Activated CD4-positive, alpha-beta memory T cell treated with anti-CD3 and anti-CD28 coated beads for 36 hours (primary cell): ENCODE measurements at regions not wholly inside any gene's neighbourhood (a gene's known extent, or its start where the extent isn't known, plus 50 kb on each side); places are given as distances from the start of the nearest gene placed in this dataset.

Experiments
- CTCF ChIA-PET: fragments of 350-600 bp; sonication (Branson Sonifier 250); formaldehyde crosslinking; loops from one replicate; lab custom pipeline; 2021; ENCODE audit warnings: antibody characterized with exemption, inconsistent platforms; lab: Charles Lee
- POLR2A ChIA-PET: fragments of 350-600 bp; sonication (Branson Sonifier 250); formaldehyde crosslinking; loops from one replicate; lab custom pipeline; 2021; ENCODE audit warnings: antibody characterized with exemption; lab: Charles Lee
- DNase-seq: peaks from one replicate; pipeline ENCODE4 v3.0.0-alpha.2; 2020
- H3K27ac Mint-ChIP-seq: one replicate; pipeline ENCODE4 v1.8.0; 2021; ENCODE audit warnings: mixed read lengths
- H3K27me3 Mint-ChIP-seq: one replicate; pipeline ENCODE4 v1.8.0; 2021; ENCODE audit warnings: mixed read lengths
- H3K36me3 Mint-ChIP-seq: one replicate; pipeline ENCODE4 v1.8.0; 2021; ENCODE audit warnings: mixed read lengths
- H3K4me1 Mint-ChIP-seq: one replicate; pipeline ENCODE4 v1.8.0; 2021; ENCODE audit warnings: low read depth, mixed read lengths
- H3K4me3 Mint-ChIP-seq: one replicate; pipeline ENCODE4 v1.8.0; 2021; ENCODE audit warnings: mild to moderate bottlenecking, mixed read lengths
- H3K9me3 Mint-ChIP-seq: one replicate; pipeline ENCODE4 v1.8.0; 2021; ENCODE audit warnings: mixed read lengths
- intact Hi-C: fragments of 100-400 bp; cut with micrococcal nuclease; formaldehyde crosslinking; loops from one replicate; pipeline ENCODE4 v1.15.1; 2023

DNA sequence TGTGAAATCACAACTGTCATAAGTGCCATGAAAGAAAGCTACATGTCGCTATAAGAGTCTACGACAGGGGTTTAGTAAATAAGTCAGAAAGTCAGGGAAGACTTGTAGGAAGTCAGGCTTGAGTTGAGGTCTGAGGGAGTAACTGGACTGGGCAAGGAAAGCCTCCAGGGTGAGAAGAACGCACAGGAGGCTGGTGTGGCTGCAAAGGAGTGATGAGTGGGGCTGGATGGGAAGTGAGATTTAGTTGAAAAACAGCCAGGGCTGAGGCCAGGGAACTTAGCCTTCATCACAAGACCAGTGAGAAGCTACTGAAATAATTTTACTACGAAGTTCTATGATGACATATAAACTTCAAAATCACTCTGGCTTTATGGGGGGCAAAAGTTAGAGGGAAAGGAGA lies 763.7 kb upstream of the PHF14 start:
- ChIA-PET POLR2A (no interaction called here), CTCF (no interaction called here)
- H3K27ac Mint-ChIP-seq: no peak overlapping the region
- H3K4me1 Mint-ChIP-seq: no peaks in the 10 kb centered on the region
- no peaks in the 10 kb centered on the region for H3K36me3 Mint-ChIP-seq
- intact Hi-C loops: no loop called here
- H3K27me3 Mint-ChIP-seq: no peaks in the 10 kb centered on the region
- DNase-seq: no peak
- peaks cover 10% of the 10 kb centered on the region for H3K9me3 Mint-ChIP-seq
- H3K4me3 Mint-ChIP-seq: no peak overlapping the region

DNA sequence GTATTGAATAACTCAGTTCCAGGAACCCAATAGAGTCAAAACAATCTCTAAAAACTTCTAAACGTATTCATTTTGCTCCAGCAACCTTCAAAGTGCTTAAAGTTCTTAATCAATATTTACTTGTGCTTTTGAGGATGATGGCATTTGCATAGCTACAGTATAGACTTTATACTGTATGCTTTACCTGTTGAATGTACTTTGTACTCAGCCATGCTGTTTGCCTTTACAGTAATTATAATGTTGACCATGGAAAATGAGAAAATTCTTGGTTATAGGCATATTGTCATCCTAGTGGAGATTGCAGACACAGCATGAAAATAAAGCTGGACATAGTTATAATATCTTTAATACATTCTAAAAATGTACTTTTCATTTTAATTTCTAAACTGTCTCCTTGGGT lies 762.7 kb upstream of the PHF14 start:
- Mint-ChIP-seq H3K27me3 (no peaks in the 10 kb centered on the region), H3K4me1 (no peaks in the 10 kb centered on the region), H3K9me3 (peaks cover 10% of the 10 kb centered on the region), H3K36me3 (no peaks in the 10 kb centered on the region), H3K4me3 (no peak overlapping the region), H3K27ac (no peak overlapping the region)
- CTCF ChIA-PET: no interaction called here
- no peak for DNase-seq
- POLR2A ChIA-PET: no interaction called here
- intact Hi-C loops: no loop called here

DNA sequence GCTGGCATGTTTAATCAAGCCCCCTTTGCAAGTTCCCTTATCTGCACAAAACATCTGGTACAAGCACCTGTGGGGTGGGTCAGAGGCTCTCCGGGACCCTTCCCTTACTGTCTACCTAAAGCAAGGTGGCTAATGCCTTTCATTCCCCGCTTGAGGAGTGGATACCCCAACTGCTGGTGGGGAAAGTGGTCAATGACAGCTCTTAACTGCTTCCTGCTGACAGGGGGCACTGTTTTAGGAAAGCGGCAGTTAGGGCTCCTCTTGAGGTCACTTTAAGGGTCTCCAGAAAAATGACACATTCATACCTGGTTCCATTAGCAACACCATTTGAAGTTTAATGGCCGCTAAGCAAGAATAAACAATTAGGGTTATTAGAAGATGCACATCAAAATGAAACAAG lies 761.8 kb upstream of the PHF14 start:
- Mint-ChIP-seq H3K27ac (no peak overlapping the region), H3K4me3 (no peak overlapping the region), H3K27me3 (no peaks in the 10 kb centered on the region), H3K9me3 (peaks cover 12% of the 10 kb centered on the region), H3K4me1 (no peaks in the 10 kb centered on the region), H3K36me3 (no peaks in the 10 kb centered on the region)
- intact Hi-C loops: no loop called here
- POLR2A ChIA-PET: no interaction called here
- CTCF ChIA-PET: no interaction called here
- DNase-seq: no peak

DNA sequence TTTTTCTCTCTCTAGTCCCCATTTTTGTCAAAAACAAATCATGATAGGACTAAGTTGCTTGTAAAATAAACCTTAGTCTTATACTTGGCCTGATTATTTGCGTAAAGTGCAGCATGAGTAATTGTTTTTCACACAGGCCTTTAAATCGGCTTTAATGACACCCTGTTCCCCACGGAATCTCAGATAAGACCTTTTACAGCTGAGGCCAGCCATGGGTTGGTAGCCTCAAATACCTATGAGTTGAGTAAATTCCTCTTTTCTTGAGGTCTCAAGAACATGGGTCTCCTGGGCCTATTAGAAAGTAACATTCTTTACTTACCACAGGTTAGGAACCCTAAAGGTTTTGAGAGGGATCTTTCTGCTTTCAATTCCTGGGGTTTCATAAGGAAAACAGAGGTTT lies 761.0 kb upstream of the PHF14 start:
- CTCF ChIA-PET: no interaction called here

DNA sequence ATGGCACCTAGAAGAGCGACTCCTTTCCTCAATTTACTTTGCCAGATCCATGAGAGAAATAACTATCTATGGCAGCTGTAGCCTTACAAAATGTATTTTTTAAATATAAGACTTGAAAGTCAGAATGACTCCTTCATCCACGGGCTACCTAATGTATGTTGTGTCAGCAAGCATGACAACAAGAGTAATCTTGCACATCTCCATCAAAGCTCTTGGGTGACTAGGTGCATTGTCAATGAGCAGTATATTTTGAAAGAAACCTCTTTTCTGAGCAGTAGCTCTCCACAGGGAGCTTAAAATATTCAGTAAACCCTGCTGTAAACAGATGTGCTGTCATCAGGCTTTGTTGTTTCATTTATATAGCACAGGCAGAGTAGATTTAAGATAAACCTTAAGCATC lies 757.2 kb upstream of the PHF14 start:
- Mint-ChIP-seq H3K4me1 (no peaks in the 10 kb centered on the region), H3K9me3 (peaks cover 6% of the 10 kb centered on the region), H3K36me3 (no peaks in the 10 kb centered on the region), H3K4me3 (no peak overlapping the region), H3K27me3 (no peaks in the 10 kb centered on the region), H3K27ac (no peak overlapping the region)
- intact Hi-C loops: no loop called here
- ChIA-PET POLR2A (no interaction called here), CTCF (no interaction called here)
- DNase-seq: no peak

More for the DNA sequence above, 761.0 kb upstream of the PHF14 start:
- Mint-ChIP-seq H3K4me3 (no peak overlapping the region), H3K27me3 (no peaks in the 10 kb centered on the region), H3K4me1 (no peaks in the 10 kb centered on the region), H3K9me3 (peaks cover 12% of the 10 kb centered on the region), H3K27ac (no peak overlapping the region), H3K36me3 (no peaks in the 10 kb centered on the region)
- POLR2A ChIA-PET: no interaction called here
- intact Hi-C loops: no loop called here
- DNase-seq: no peak

DNA sequence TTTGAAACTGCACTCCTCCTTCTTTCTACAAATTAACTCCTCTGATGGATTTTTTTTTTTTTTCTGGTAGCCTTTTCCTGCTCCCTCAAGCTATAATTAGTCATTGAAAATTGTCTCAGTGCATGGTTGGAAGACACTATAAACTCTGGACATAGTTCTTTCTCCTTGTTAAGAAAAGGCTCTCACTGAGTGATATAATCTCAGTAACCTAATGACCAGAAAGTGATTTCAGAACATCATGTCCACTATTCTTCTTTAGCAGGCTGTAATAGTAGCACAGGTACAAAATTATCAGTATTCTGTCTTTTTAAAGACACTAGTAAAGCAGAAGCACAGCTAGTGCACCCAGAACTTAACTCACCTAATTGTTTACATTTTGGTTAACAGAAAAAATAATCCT lies 752.6 kb upstream of the PHF14 start:
- intact Hi-C loops: no loop called here
- H3K27ac Mint-ChIP-seq: no peak overlapping the region
- H3K4me3 Mint-ChIP-seq: no peak overlapping the region
- H3K27me3 Mint-ChIP-seq: no peaks in the 10 kb centered on the region
- DNase-seq: no peak
- CTCF ChIA-PET: no interaction called here
- no peaks in the 10 kb centered on the region for H3K36me3 Mint-ChIP-seq
- no peaks in the 10 kb centered on the region for H3K4me1 Mint-ChIP-seq
- H3K9me3 Mint-ChIP-seq: peaks cover 3% of the 10 kb centered on the region
- POLR2A ChIA-PET: no interaction called here

DNA sequence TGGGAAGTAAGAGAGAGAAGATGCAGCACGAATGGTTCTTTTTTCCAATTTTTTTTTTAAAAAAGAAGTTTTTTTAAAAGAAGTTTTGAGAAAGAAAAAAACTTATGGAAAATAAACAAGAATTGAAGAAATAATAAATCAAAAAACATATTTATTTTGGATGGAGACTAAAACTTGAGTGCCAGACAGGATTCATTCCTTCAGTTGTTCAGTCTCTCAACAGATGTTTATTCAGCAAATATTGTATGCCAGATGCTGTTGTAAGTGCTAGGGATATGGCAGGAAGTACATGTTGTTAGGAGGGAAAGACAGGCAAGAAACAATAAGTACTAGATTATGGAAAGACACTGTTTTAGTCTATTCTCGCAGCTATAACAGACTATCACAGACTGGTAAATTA lies 750.7 kb upstream of the PHF14 start:
- no peaks in the 10 kb centered on the region for H3K27me3 Mint-ChIP-seq
- ChIA-PET POLR2A (interaction anchor here (0.6 kb wide), 1 partner anchor 592 kb away, joined by 5 read pairs; no protein-coding TSS in a partner anchor), CTCF (no interaction called here)
- intact Hi-C loops: no loop called here
- H3K4me1 Mint-ChIP-seq: no peaks in the 10 kb centered on the region
- no peaks in the 10 kb centered on the region for H3K36me3 Mint-ChIP-seq
- DNase-seq: no peak
- no peaks in the 10 kb centered on the region for H3K9me3 Mint-ChIP-seq
- H3K27ac Mint-ChIP-seq: no peak overlapping the region
- no peak overlapping the region for H3K4me3 Mint-ChIP-seq

DNA sequence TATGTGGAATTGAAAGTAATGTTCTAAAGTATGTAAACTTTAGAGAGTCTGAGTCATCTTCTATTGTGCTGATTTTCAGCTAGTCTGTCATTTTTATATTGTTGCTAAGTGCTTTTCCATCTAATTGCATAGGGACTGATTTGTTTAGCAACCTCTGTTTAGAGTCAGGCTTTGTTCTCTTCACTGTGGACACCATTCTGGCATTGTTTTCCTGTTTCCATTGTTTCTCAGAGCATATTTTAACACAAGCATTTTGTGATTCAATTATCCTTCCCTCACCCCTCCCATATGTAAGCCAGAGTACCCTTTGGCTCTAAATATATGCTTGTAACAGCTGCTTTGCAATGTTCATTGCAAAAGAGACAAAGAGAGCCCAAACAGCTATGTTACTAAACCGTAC lies 748.4 kb upstream of the PHF14 start:
- H3K27me3 Mint-ChIP-seq: no peaks in the 10 kb centered on the region
- no peaks in the 10 kb centered on the region for H3K9me3 Mint-ChIP-seq
- CTCF ChIA-PET: no interaction called here
- DNase-seq: no peak
- no peaks in the 10 kb centered on the region for H3K36me3 Mint-ChIP-seq
- H3K4me3 Mint-ChIP-seq: no peak overlapping the region
- POLR2A ChIA-PET: no interaction called here
- intact Hi-C loops: no loop called here
- H3K4me1 Mint-ChIP-seq: no peaks in the 10 kb centered on the region
- H3K27ac Mint-ChIP-seq: no peak overlapping the region

DNA sequence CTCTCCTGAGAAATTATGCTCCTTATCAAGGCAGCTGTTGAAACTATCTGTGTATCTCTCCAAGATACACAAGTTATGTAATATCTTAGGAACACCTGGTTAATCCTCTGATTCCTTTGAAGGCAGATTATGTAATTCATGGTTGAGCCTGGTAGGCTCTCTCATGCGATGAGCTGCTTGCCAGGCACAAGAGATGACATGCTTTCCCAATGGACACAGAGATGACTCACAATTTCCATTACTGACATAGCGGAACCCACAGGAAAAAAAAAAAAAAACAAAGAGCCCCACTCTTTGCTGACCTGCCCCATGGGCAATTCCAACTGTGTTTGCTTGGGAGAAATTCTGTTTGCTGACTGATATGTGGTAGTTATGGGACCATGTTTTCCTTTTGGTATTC lies 736.4 kb upstream of the PHF14 start:
- Mint-ChIP-seq H3K4me1 (no peaks in the 10 kb centered on the region), H3K27me3 (no peaks in the 10 kb centered on the region), H3K36me3 (no peaks in the 10 kb centered on the region), H3K27ac (no peak overlapping the region), H3K4me3 (no peak overlapping the region), H3K9me3 (peaks cover 9% of the 10 kb centered on the region)
- intact Hi-C loops: no loop called here
- ChIA-PET POLR2A (no interaction called here), CTCF (no interaction called here)
- no peak for DNase-seq

DNA sequence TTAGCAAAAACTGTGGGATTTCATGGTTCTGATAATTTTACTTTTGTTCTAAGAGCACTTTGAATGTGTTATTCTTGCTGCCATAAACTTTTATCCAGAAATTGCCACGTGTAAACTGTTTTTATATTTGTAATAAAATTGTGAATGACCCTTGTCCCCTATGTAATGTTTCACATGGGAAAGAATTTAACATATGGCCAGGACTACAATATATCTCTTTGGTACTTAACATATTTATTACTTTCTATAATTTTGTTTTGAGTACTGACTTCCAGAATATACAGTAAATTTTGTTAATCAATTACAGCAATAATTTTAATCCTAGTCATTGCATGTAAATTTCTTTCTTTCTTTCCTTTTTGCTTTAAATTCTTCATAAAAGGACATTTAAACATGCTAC lies 735.0 kb upstream of the PHF14 start:
- Mint-ChIP-seq H3K27ac (no peak overlapping the region), H3K9me3 (peaks cover 9% of the 10 kb centered on the region), H3K4me1 (no peaks in the 10 kb centered on the region), H3K27me3 (no peaks in the 10 kb centered on the region), H3K4me3 (no peak overlapping the region), H3K36me3 (no peaks in the 10 kb centered on the region)
- CTCF ChIA-PET: no interaction called here
- POLR2A ChIA-PET: no interaction called here
- intact Hi-C loops: no loop called here
- no peak for DNase-seq

DNA sequence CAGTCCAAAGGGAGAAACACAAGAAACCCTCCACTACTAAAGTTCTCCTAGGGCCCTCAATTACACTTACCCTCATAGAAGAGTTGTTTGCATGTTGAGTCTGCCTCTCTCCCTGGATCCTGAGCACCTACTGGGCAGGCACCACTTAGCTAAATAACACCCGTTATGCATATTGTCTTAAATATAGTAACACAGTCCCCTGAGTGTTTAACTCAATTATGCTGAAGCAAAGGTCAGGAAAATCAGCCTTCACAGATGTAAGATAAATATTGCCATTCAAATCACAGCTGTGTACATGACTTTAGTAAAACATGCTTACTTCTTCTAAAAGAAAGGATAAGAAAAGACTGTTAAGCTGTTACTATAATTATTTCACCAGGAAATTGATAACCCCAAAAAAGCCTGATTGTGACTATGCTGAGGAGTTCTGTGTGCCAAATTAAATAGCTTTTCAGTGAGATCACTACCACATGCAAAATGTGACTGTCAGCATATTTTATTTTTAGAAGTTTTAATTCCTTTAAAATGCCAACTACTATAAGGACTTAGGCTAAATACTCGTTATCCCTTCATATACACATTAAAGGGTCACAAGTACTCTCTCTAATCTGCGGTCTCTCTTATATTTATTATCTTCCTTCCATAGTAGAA lies 733.9 kb upstream of the PHF14 start:
- Mint-ChIP-seq H3K27ac (no peak overlapping the region), H3K9me3 (peaks cover 9% of the 10 kb centered on the region), H3K4me1 (no peaks in the 10 kb centered on the region), H3K36me3 (no peaks in the 10 kb centered on the region), H3K27me3 (no peaks in the 10 kb centered on the region), H3K4me3 (no peak overlapping the region)
- ChIA-PET CTCF (no interaction called here), POLR2A (no interaction called here)
- intact Hi-C loops: no loop called here
- DNase-seq: no peak

DNA sequence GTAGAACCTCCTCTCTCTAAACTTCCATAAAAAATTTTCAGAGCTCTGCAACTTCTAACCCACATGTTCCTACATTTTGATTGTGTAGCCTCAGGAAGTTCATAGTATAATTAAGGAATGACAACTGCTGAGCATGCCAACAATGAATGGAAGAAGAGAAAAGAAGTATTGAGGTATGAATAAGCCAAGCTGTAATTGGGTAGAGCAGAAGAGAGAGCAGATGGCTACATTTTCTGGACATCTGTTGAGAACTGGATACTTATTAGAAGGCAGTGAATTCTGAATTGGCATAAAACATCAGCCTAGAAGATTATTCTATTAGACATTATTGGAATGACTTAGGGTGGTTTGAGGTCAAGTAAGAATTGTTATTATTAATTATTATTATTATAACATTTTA lies 728.3 kb upstream of the PHF14 start:
- intact Hi-C loops: no loop called here
- POLR2A ChIA-PET: no interaction called here
- H3K9me3 Mint-ChIP-seq: peaks cover 13% of the 10 kb centered on the region

DNA sequence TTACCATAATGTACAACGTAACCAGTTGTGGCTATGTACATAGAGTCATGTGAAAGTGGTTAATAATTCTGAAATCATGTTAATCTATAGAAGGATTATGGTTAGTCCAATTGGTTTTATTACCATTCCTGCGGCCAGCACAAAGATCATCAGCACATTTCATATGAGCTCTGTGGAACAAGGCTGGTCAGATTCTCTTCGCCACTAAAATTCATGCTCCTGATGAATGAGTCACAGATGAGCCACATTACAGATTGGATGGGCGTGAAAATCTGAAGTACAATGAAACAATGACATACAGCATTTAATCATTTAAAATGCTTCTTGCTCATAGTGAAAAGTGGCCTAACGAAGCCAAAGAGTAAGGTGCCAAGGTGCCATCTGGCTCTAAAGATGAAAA lies 716.2 kb upstream of the PHF14 start:
- ChIA-PET CTCF (no interaction called here), POLR2A (no interaction called here)
- intact Hi-C loops: no loop called here
- no peak for DNase-seq
- Mint-ChIP-seq H3K36me3 (no peaks in the 10 kb centered on the region), H3K27ac (no peak overlapping the region), H3K4me3 (no peak overlapping the region), H3K9me3 (peaks cover 8% of the 10 kb centered on the region), H3K4me1 (no peaks in the 10 kb centered on the region), H3K27me3 (no peaks in the 10 kb centered on the region)

More for the DNA sequence above, 728.3 kb upstream of the PHF14 start:
- Mint-ChIP-seq H3K4me1 (no peaks in the 10 kb centered on the region), H3K36me3 (no peaks in the 10 kb centered on the region), H3K27ac (no peak overlapping the region), H3K27me3 (no peaks in the 10 kb centered on the region), H3K4me3 (no peak overlapping the region)
- CTCF ChIA-PET: no interaction called here
- DNase-seq: no peak
